ENCODE measurements at regions not wholly inside any gene's neighbourhood (a gene's known extent, or its start where the extent isn't known, plus 50 kb on each side); places are given as distances from the start of the nearest gene placed in this dataset.

- TF ChIP-seq POLR2AphosphoS5 (IDR thresholded peaks at IDR 0.05; ENCODE audit: low read depth) (no peak), CTCF (conservative IDR thresholded peaks at IDR 0.05; ENCODE audit: low read depth in 2 of 2) (no peak), REST (IDR thresholded peaks at IDR 0.05; ENCODE audit: unreplicated experiment) (no peak)
Observed at GRCh38 chr20:39310363-39310995, 348.3 kb downstream of the DHX35 start.
